Calu3 (cell line): ENCODE measurements at regions not wholly inside any gene's neighbourhood (a gene's known extent, or its start where the extent isn't known, plus 50 kb on each side); places are given as distances from the start of the nearest gene placed in this dataset.

Experiments used
- BruUV-seq: library from RNA; stranded (reverse); fragments of 400-500 nt; replicated peaks from 2 replicates; lab custom pipeline; 2021; lab: Mats Ljungman, UMichigan
- CTCF ChIA-PET: fragments of 300-600 bp; sonication (Branson Sonifier 250); formaldehyde crosslinking; loops from one replicate; lab custom pipeline; 2022; ENCODE audit warnings: antibody characterized with exemption; lab: Charles Lee
- DNase-seq: peaks from one replicate; pipeline ENCODE4 v3.0.0; 2022
- H3K27ac Mint-ChIP-seq: one replicate; pipeline ENCODE4 v1.8.0; 2022; ENCODE audit warnings: mixed read lengths; ENCODE audit not compliant: unreplicated experiment
- H3K27me3 Mint-ChIP-seq: one replicate; pipeline ENCODE4 v1.8.0; 2022; ENCODE audit warnings: mixed read lengths; ENCODE audit not compliant: unreplicated experiment
- H3K36me3 Mint-ChIP-seq: one replicate; pipeline ENCODE4 v1.8.0; 2022; ENCODE audit warnings: mild to moderate bottlenecking, moderate library complexity, mixed read lengths; ENCODE audit not compliant: insufficient read depth, unreplicated experiment
- H3K4me1 Mint-ChIP-seq: one replicate; pipeline ENCODE4 v1.8.0; 2022; ENCODE audit warnings: mild to moderate bottlenecking, low read depth, mixed read lengths; ENCODE audit not compliant: unreplicated experiment
- H3K4me3 Mint-ChIP-seq: one replicate; pipeline ENCODE4 v1.8.0; 2022; ENCODE audit warnings: mild to moderate bottlenecking, low read depth, moderate library complexity, mixed read lengths; ENCODE audit not compliant: unreplicated experiment
- H3K9me3 Mint-ChIP-seq: one replicate; pipeline ENCODE4 v1.8.0; 2022; ENCODE audit warnings: low read depth, mixed read lengths; ENCODE audit not compliant: unreplicated experiment
- CTCF ChIP-seq: fragments of 200-600 bp; IDR thresholded peaks from one replicate; pipeline ENCODE4 v1.8.0; 2022; ENCODE audit warnings: antibody characterized with exemption; ENCODE audit not compliant: unreplicated experiment
- intact Hi-C: fragments of 100-400 bp; cut with micrococcal nuclease; formaldehyde crosslinking; loops from one replicate; pipeline ENCODE4 v1.10.0; 2022; ENCODE audit not compliant: unreplicated experiment

- BruUV-seq = no TSS peak
- DNase-seq = no peak
Measured at GRCh38 chr10:126770809-126771208, 100.3 kb upstream of the C10orf90 start.

GRCh38 chr10:126776168-126776567 lies 105.7 kb upstream of the C10orf90 start:
- Mint-ChIP-seq H3K9me3 (peaks cover 2% of the 10 kb centered on the region), H3K4me3 (no peak overlapping the region), H3K27ac (no peak overlapping the region), H3K36me3 (no peaks in the 10 kb centered on the region), H3K27me3 (no peaks in the 10 kb centered on the region), H3K4me1 (no peaks in the 10 kb centered on the region)
- no peak for DNase-seq
- no peak for TF ChIP-seq CTCF
- intact Hi-C loops = no loop called here
- no TSS peak for BruUV-seq
- CTCF ChIA-PET = no interaction called here

More at GRCh38 chr10:126770809-126771208, 100.3 kb upstream of the C10orf90 start:
- Mint-ChIP-seq H3K4me1 (no peaks in the 10 kb centered on the region), H3K36me3 (no peaks in the 10 kb centered on the region), H3K27me3 (no peaks in the 10 kb centered on the region), H3K9me3 (peaks cover 4% of the 10 kb centered on the region), H3K4me3 (no peak overlapping the region), H3K27ac (no peak overlapping the region)
- intact Hi-C loops = no loop called here
- CTCF ChIA-PET = no interaction called here
- TF ChIP-seq CTCF = no peak

- no peak for DNase-seq
- no peaks in the 10 kb centered on the region for H3K27me3 Mint-ChIP-seq
- CTCF ChIA-PET = no interaction called here
- no peak for TF ChIP-seq CTCF
- no peaks in the 10 kb centered on the region for H3K36me3 Mint-ChIP-seq
- no peaks in the 10 kb centered on the region for H3K9me3 Mint-ChIP-seq
- intact Hi-C loops = no loop called here
- H3K4me1 Mint-ChIP-seq = no peaks in the 10 kb centered on the region
- H3K27ac Mint-ChIP-seq = no peak overlapping the region
- no TSS peak for BruUV-seq
- no peak overlapping the region for H3K4me3 Mint-ChIP-seq
Measured at GRCh38 chr10:126777714-126778113, 107.2 kb upstream of the C10orf90 start.

- no peaks in the 10 kb centered on the region for H3K36me3 Mint-ChIP-seq
- peaks cover 15% of the 10 kb centered on the region for H3K27me3 Mint-ChIP-seq
- no peak for DNase-seq
- intact Hi-C loops = no loop called here
- H3K27ac Mint-ChIP-seq = no peak overlapping the region
- H3K4me1 Mint-ChIP-seq = no peaks in the 10 kb centered on the region
- no peak for TF ChIP-seq CTCF
- BruUV-seq = no TSS peak
- H3K4me3 Mint-ChIP-seq = no peak overlapping the region
- no peaks in the 10 kb centered on the region for H3K9me3 Mint-ChIP-seq
- CTCF ChIA-PET = no interaction called here
Measured at GRCh38 chr10:126781450-126782216, 111.1 kb upstream of the C10orf90 start.
